Neuron (in vitro differentiated cells): ENCODE measurements at regions not wholly inside any gene's neighbourhood (a gene's known extent, or its start where the extent isn't known, plus 50 kb on each side); places are given as distances from the start of the nearest gene placed in this dataset.

ENCODE experiments used
- H2AFZ ChIP-seq: one replicate; pipeline ENCODE4 v1.6.1; 2013; ENCODE audit warnings: low read depth, mild to moderate bottlenecking, inconsistent platforms, low read length, moderate library complexity
- H3K27me3 ChIP-seq: one replicate; pipeline ENCODE4 v1.6.1; 2013; ENCODE audit warnings: low read length; ENCODE audit not compliant: insufficient read depth
- H3K36me3 ChIP-seq: one replicate; pipeline ENCODE4 v1.6.1; 2013; ENCODE audit warnings: low read length; ENCODE audit not compliant: insufficient read depth
- H3K4me1 ChIP-seq: one replicate; pipeline ENCODE4 v1.6.1; 2013; ENCODE audit warnings: low read length; ENCODE audit not compliant: insufficient read depth
- H3K4me3 ChIP-seq: 2 replicates; pipeline ENCODE4 v1.5.1; 2013; ENCODE audit warnings: mild to moderate bottlenecking, low read length, moderate library complexity
- H3K9me3 ChIP-seq: one replicate; pipeline ENCODE4 v1.6.1; 2013; ENCODE audit warnings: low read length

- H3K4me1 ChIP-seq, result peaks cover 8% of the 10 kb centered on the region
- no peak overlapping the region for H2AFZ ChIP-seq
- no peaks in the 10 kb centered on the region for H3K36me3 ChIP-seq
- no peaks in the 10 kb centered on the region for H3K9me3 ChIP-seq
- H3K27me3 ChIP-seq, result no peaks in the 10 kb centered on the region
- no peak overlapping the region for H3K4me3 ChIP-seq
Measured at GRCh38 chr17:13749166-13749890, 147.6 kb upstream of the HS3ST3A1 start.

GRCh38 chr17:13749891-13750235, 148.1 kb upstream of the HS3ST3A1 start:
- peaks cover 8% of the 10 kb centered on the region for H3K4me1 ChIP-seq
- H3K4me3 ChIP-seq, result no peak overlapping the region
- H3K27me3 ChIP-seq, result no peaks in the 10 kb centered on the region
- H3K36me3 ChIP-seq, result no peaks in the 10 kb centered on the region
- H2AFZ ChIP-seq, result no peak overlapping the region
- H3K9me3 ChIP-seq, result no peaks in the 10 kb centered on the region

GRCh38 chr17:13750816-13751793, 149.4 kb upstream of the HS3ST3A1 start:
- no peaks in the 10 kb centered on the region for H3K9me3 ChIP-seq
- peaks cover 8% of the 10 kb centered on the region for H3K4me1 ChIP-seq
- no peaks in the 10 kb centered on the region for H3K27me3 ChIP-seq
- H2AFZ ChIP-seq, result no peak overlapping the region
- no peaks in the 10 kb centered on the region for H3K36me3 ChIP-seq
- no peak overlapping the region for H3K4me3 ChIP-seq

- Histone ChIP-seq H3K4me3 (no peak overlapping the region), H3K36me3 (no peaks in the 10 kb centered on the region), H2AFZ (no peak overlapping the region), H3K27me3 (no peaks in the 10 kb centered on the region), H3K4me1 (peaks cover 8% of the 10 kb centered on the region), H3K9me3 (no peaks in the 10 kb centered on the region)
Measured at GRCh38 chr17:13753154-13753553, 151.4 kb upstream of the HS3ST3A1 start.

GRCh38 chr17:13753771-13754170, 152.0 kb upstream of the HS3ST3A1 start:
- peaks cover 8% of the 10 kb centered on the region for H3K4me1 ChIP-seq
- no peak overlapping the region for H3K4me3 ChIP-seq
- H3K9me3 ChIP-seq, result no peaks in the 10 kb centered on the region
- no peak overlapping the region for H2AFZ ChIP-seq
- H3K36me3 ChIP-seq, result no peaks in the 10 kb centered on the region
- H3K27me3 ChIP-seq, result no peaks in the 10 kb centered on the region

- Histone ChIP-seq H3K36me3 (no peaks in the 10 kb centered on the region), H3K9me3 (no peaks in the 10 kb centered on the region), H2AFZ (no peak overlapping the region), H3K4me1 (peaks cover 5% of the 10 kb centered on the region), H3K4me3 (no peak overlapping the region), H3K27me3 (no peaks in the 10 kb centered on the region)
Measured at GRCh38 chr17:13755851-13756250, 154.1 kb upstream of the HS3ST3A1 start.

GRCh38 chr17:13756763-13757162, 155.0 kb upstream of the HS3ST3A1 start:
- no peaks in the 10 kb centered on the region for H3K36me3 ChIP-seq
- no peaks in the 10 kb centered on the region for H3K27me3 ChIP-seq
- no peaks in the 10 kb centered on the region for H3K4me1 ChIP-seq
- H3K4me3 ChIP-seq, result no peak overlapping the region
- H2AFZ ChIP-seq, result no peak overlapping the region
- no peaks in the 10 kb centered on the region for H3K9me3 ChIP-seq

GRCh38 chr17:13757871-13758270, 156.1 kb upstream of the HS3ST3A1 start:
- H3K4me1 ChIP-seq, result no peaks in the 10 kb centered on the region
- H3K27me3 ChIP-seq, result no peaks in the 10 kb centered on the region
- H3K36me3 ChIP-seq, result no peaks in the 10 kb centered on the region
- H2AFZ ChIP-seq, result no peak overlapping the region
- no peaks in the 10 kb centered on the region for H3K9me3 ChIP-seq
- no peak overlapping the region for H3K4me3 ChIP-seq

GRCh38 chr17:13759518-13760335, 158.0 kb upstream of the HS3ST3A1 start:
- Histone ChIP-seq H2AFZ (no peak overlapping the region), H3K36me3 (no peaks in the 10 kb centered on the region), H3K4me1 (no peaks in the 10 kb centered on the region), H3K4me3 (no peak overlapping the region), H3K9me3 (peaks cover 2% of the 10 kb centered on the region), H3K27me3 (no peaks in the 10 kb centered on the region)

- Histone ChIP-seq H3K9me3 (peaks cover 2% of the 10 kb centered on the region), H2AFZ (no peak overlapping the region), H3K4me1 (no peaks in the 10 kb centered on the region), H3K4me3 (no peak overlapping the region), H3K27me3 (no peaks in the 10 kb centered on the region), H3K36me3 (no peaks in the 10 kb centered on the region)
Measured at GRCh38 chr17:13761038-13761603, 159.4 kb upstream of the HS3ST3A1 start.

- Histone ChIP-seq H3K4me1 (no peaks in the 10 kb centered on the region), H3K27me3 (no peaks in the 10 kb centered on the region), H3K9me3 (peaks cover 5% of the 10 kb centered on the region), H3K4me3 (no peak overlapping the region), H2AFZ (no peak overlapping the region), H3K36me3 (no peaks in the 10 kb centered on the region)
Measured at GRCh38 chr17:13765701-13766100, 164.0 kb upstream of the HS3ST3A1 start.

- Histone ChIP-seq H3K4me3 (no peak overlapping the region), H3K4me1 (no peaks in the 10 kb centered on the region), H2AFZ (no peak overlapping the region), H3K9me3 (peaks cover 5% of the 10 kb centered on the region), H3K27me3 (no peaks in the 10 kb centered on the region), H3K36me3 (no peaks in the 10 kb centered on the region)
Measured at GRCh38 chr17:13770702-13771101, 169.0 kb upstream of the HS3ST3A1 start.
